ENCODE measurements at regions not wholly inside any gene's neighbourhood (a gene's known extent, or its start where the extent isn't known, plus 50 kb on each side); places are given as distances from the start of the nearest gene placed in this dataset.
"Not testable (repeated sequence)": the region's sequence is repeated elsewhere in the genome, so short reads cannot be mapped to it uniquely, and the experiment has no call there.

DNA sequence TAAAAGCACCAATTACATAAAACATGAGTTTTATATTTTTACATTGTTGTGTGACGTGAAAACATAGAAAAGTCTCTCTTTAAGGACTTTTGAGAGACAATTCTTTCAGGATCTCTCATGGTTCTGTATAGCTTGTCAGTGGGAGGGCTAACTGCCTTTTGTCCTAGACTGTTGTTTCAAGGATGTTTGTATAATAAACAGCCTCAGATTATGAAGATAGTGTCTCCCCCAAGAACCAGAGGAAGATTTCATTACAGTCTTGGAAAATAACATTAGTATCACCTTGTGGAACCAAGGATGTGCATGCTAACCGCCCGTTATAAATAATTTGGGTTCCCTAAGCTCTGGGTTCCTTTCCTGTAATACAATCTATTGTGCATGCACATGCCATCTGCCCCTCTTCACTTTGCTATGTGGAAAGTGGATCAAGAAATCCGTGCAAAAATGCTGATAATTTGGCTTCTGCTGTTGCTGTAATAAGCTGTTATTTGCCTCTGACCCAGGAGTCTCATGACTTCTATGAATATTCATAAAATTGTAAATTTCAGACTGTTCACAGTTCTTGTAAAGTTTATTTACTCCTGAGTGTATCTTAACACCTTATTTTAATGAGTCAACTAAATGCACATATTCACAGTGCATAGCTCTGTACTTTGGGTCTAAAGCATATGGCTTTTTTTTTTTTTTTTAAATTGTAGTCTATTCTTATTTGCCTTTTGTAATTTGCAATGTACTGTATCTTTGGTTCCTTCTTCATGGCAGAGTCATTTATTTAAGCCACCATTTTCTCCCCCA lies 265.5 kb downstream of the PTH2R start:
- Histone ChIP-seq H3K4me3 (no peak overlapping the region), H3K9me2 (replicated peaks; ENCODE audit: insufficient read depth) (no peaks in the 10 kb centered on the region), H3K79me2 (no peaks in the 10 kb centered on the region), H3K27ac (no peak overlapping the region), H4K20me1 (ENCODE audit: insufficient read depth, poor library complexity, severe bottlenecking) (no peaks in the 10 kb centered on the region), H3K4me1 (ENCODE audit: insufficient read depth) (no peaks in the 10 kb centered on the region), H3K36me3 (replicated peaks; ENCODE audit: insufficient read depth, low read depth) (no peaks in the 10 kb centered on the region), H2AFZ (no peak overlapping the region), H3K4me2 (no peak overlapping the region), H3K9me3 (ENCODE audit: low read depth) (no peaks in the 10 kb centered on the region), H3K27me3 (no peaks in the 10 kb centered on the region)
- TF ChIP-seq EZH2phosphoT487 (IDR thresholded peaks at IDR 0.05; ENCODE audit: low read depth, severe bottlenecking, unreplicated experiment) (no peak), EZH2 (IDR thresholded peaks at IDR 0.05; ENCODE audit: borderline replicate concordance) (no peak)
- WGBS (ENCODE audit: low lambda C conversion rate, missing lambda C conversion rate) = 63% methylated on average over 4 of the region's 4 CpGs
- no peak for DNase-seq (ENCODE audit: low spot score)

DNA sequence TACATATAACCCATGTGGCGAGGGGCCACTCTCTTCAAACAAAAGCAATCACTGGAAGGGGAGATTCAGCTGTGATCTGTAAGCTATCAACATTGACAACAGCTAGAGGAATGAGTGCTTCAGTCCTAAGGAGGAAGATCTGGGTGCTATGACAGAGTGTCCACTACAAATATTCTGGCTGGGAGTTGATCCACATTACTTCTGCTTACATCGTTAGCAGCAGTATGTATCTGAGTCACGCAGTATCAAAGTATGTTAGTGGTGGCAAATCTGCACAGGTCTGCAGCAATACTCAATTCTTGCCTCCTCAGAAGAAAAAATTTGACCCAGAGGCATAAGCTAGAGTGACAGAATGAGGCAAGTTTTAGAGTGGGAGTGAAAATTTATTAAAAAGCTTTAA lies 267.0 kb downstream of the PTH2R start:
- H3K9me3 ChIP-seq (ENCODE audit: low read depth) = no peaks in the 10 kb centered on the region
- no peak overlapping the region for H3K4me2 ChIP-seq
- DNase-seq (ENCODE audit: low spot score) = no peak
- no peak overlapping the region for H3K4me3 ChIP-seq
- no peaks in the 10 kb centered on the region for H4K20me1 ChIP-seq (ENCODE audit: insufficient read depth, poor library complexity, severe bottlenecking)
- TF ChIP-seq EZH2 (IDR thresholded peaks at IDR 0.05; ENCODE audit: borderline replicate concordance) (no peak), EZH2phosphoT487 (IDR thresholded peaks at IDR 0.05; ENCODE audit: low read depth, severe bottlenecking, unreplicated experiment) (no peak)
- TF ChIP-seq, protein P1, sequence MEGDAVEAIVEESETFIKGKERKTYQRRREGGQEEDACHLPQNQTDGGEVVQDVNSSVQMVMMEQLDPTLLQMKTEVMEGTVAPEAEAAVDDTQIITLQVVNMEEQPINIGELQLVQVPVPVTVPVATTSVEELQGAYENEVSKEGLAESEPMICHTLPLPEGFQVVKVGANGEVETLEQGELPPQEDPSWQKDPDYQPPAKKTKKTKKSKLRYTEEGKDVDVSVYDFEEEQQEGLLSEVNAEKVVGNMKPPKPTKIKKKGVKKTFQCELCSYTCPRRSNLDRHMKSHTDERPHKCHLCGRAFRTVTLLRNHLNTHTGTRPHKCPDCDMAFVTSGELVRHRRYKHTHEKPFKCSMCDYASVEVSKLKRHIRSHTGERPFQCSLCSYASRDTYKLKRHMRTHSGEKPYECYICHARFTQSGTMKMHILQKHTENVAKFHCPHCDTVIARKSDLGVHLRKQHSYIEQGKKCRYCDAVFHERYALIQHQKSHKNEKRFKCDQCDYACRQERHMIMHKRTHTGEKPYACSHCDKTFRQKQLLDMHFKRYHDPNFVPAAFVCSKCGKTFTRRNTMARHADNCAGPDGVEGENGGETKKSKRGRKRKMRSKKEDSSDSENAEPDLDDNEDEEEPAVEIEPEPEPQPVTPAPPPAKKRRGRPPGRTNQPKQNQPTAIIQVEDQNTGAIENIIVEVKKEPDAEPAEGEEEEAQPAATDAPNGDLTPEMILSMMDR (IDR thresholded peaks at IDR 0.05; ENCODE audit: poor library complexity) = no peak
- H3K9me2 ChIP-seq (replicated peaks; ENCODE audit: insufficient read depth) = no peaks in the 10 kb centered on the region
- H3K27me3 ChIP-seq = no peaks in the 10 kb centered on the region
- WGBS (ENCODE audit: low lambda C conversion rate, missing lambda C conversion rate) = 90% methylated on average over 3 of the region's 3 CpGs
- no peaks in the 10 kb centered on the region for H3K36me3 ChIP-seq (replicated peaks; ENCODE audit: insufficient read depth, low read depth)
- H3K79me2 ChIP-seq = no peaks in the 10 kb centered on the region
- no peaks in the 10 kb centered on the region for H3K4me1 ChIP-seq (ENCODE audit: insufficient read depth)
- no peak overlapping the region for H2AFZ ChIP-seq
- H3K27ac ChIP-seq = no peak overlapping the region

DNA sequence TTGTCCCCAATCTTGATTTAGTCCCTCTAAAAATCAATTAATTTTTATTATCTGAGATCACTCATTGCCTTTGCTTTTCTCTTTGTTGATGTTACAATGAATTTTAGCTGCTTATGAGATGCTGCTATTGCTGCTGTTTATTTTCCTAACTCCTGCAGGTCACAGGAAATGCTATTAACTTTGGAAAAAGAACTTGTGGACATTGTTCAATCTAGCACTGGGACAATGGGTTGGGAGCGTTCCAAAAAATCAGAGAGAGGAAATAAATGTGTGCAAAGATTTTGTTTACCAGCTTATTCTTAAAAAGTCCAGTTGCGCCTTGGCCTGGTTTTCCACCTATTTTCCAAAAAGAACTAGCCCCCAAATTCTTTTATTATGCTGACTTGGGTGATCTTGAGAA lies 268.3 kb downstream of the PTH2R start:
- H3K4me3 ChIP-seq = no peak overlapping the region
- DNase-seq (ENCODE audit: low spot score) = no peak
- H3K9me2 ChIP-seq (replicated peaks; ENCODE audit: insufficient read depth) = no peaks in the 10 kb centered on the region
- H3K36me3 ChIP-seq (replicated peaks; ENCODE audit: insufficient read depth, low read depth) = no peaks in the 10 kb centered on the region
- H3K4me2 ChIP-seq = no peak overlapping the region
- no peaks in the 10 kb centered on the region for H3K4me1 ChIP-seq (ENCODE audit: insufficient read depth)
- H4K20me1 ChIP-seq (ENCODE audit: insufficient read depth, poor library complexity, severe bottlenecking) = no peaks in the 10 kb centered on the region
- no peaks in the 10 kb centered on the region for H3K27me3 ChIP-seq
- H3K27ac ChIP-seq = no peak overlapping the region
- WGBS (ENCODE audit: low lambda C conversion rate, missing lambda C conversion rate) = 89% methylated on average over 2 of the region's 2 CpGs
- H2AFZ ChIP-seq = no peak overlapping the region
- TF ChIP-seq EZH2 (IDR thresholded peaks at IDR 0.05; ENCODE audit: borderline replicate concordance) = no peak
- TF ChIP-seq, protein P1 (IDR thresholded peaks at IDR 0.05; ENCODE audit: poor library complexity) = no peak
- TF ChIP-seq EZH2phosphoT487 (IDR thresholded peaks at IDR 0.05; ENCODE audit: low read depth, severe bottlenecking, unreplicated experiment) = no peak
- H3K9me3 ChIP-seq (ENCODE audit: low read depth) = no peaks in the 10 kb centered on the region
- H3K79me2 ChIP-seq = no peaks in the 10 kb centered on the region

DNA sequence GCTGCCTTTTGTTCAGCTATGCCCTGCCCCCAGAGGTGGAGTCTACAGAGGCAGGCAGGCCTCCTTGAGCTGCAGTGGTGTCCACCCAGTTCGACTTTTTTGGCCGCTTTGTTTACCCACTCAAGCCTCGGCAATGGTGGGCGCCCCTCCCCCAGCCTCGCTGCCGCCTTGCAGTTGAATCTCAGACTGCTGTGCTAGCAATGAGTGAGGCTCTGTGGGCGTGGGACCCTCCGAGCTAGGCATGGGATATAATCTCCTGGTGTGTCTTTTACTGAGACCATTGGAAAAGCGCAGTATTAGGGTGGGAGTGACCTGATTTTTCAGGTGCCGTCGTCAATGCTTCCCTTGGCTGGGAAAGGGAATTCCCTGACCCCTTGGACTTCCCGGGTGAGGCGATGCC lies 279.3 kb downstream of the PTH2R start:
- H3K4me1 ChIP-seq (ENCODE audit: insufficient read depth); H2AFZ ChIP-seq; H3K27me3 ChIP-seq; DNase-seq (ENCODE audit: low spot score); H4K20me1 ChIP-seq (ENCODE audit: insufficient read depth, poor library complexity, severe bottlenecking); H3K36me3 ChIP-seq (replicated peaks; ENCODE audit: insufficient read depth, low read depth); H3K79me2 ChIP-seq; H3K9me2 ChIP-seq (replicated peaks; ENCODE audit: insufficient read depth); H3K27ac ChIP-seq; H3K4me3 ChIP-seq; H3K9me3 ChIP-seq (ENCODE audit: low read depth); H3K4me2 ChIP-seq: not testable (repeated sequence)
- WGBS (ENCODE audit: low lambda C conversion rate, missing lambda C conversion rate) = 96% methylated on average over 13 of the region's 13 CpGs
